Renal pelvis (tissue), 1 donor: ENCODE measurements at regions not wholly inside any gene's neighbourhood (a gene's known extent, or its start where the extent isn't known, plus 50 kb on each side); places are given as distances from the start of the nearest gene placed in this dataset.

Experiments used
- DNase-seq: peaks from one replicate; pipeline ENCODE4 v3.0.0-alpha.2; 2013

- DNase-seq = peak; percentile 82
These were observed 152.7 kb upstream of the SOX11 start for GRCh38 chr2:5539282-5540165.

DNA sequence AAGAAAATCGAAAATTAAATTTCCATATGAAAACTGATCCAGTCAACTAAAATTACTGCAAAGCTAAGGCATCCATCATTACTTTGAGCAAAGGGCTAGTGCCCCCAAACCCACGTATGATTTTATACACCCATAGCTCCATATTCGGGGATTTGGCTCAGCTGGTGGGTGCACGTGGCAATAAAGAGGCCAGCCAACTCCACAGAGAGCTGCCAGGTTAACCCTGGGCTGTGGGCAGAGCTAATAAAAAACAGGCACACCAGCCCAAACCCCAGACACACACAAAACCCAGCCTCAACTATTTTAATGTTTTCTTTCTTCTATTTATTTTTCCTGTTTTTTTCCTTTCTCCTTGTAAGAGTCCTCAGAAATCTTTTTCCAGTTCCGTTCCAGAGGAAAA is 151.3 kb upstream of the SOX11 start:
- DNase-seq = no peak

DNA sequence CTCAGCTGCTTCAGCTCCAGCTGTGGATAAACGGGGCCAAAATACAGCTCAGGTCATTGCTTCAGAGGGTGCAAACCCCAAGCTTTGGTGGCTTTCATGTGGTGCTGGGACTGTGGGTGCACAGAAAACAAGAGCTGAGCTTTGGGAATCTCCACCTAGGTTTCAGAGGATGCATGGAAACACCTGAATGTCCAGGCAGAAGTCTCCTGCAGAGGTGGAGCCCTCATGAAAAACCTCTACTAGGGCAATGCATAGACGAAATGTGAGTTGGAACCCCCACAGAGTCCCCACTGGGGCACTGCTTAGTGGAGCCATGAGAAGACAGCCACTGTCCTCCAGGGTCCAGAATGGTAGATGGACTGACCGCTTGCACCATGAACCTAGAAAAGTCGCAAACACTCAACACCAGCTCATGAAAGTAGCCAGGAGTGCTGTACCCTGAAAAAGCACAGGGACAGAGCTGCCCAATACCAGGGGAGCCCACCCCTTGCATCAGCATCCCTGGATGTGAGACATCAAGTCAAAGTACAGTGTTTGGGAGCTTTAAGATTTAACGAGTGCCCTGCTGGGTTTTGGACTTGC is 147.9 kb upstream of the SOX11 start:
- no peak for DNase-seq

DNA sequence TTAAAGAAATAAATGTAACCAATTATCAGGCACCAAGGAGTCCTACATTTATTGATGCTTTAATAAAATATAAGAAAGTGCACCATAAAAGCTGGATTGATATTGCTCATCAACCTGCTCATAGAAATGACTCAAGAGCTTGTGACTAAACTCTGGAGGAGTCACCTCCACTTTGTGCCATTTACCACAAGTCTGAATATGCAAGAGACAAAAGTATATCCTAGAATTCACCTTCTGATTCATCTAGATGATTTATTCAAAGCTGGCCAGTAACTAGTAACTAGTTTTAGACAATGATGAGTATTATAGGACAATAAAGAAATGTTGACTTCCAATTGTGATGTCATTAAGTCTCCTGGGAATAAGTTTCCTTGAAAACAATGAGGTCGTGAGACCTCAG is 146.0 kb upstream of the SOX11 start:
- no peak for DNase-seq

DNA sequence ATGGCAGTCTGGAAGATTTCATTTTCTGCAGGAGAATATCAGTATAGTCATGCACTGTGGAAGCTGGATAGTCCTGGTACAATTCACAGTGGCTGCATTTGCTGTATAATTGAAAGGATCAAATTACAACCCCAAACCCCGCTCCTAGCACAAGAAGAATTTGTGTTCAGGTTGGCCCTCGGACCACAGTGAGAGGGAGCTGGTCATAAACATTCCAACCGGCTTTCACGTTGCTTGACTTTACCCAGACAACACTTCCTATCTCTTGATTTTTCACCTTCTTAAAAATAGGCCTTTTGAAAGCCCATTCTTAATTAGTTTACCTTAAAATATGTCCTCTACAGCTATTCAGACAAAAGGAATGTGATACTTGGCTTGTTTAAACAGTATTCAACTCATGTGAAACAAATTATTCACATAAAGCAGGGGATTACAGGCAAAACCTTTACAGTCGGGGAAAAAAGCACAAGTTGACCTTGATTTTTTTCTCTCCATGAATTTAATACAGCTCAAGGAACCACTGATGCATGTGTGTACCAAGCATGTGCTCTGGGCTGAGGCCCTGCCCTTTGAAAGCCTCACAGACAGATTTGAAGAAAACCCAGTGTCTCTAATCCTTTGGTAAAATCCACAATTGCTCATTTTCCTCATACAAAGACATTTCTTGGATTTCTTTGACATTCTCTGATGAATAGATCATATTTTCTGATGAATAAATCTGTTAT is 143.0 kb upstream of the SOX11 start:
- DNase-seq = peak; percentile 66

DNA sequence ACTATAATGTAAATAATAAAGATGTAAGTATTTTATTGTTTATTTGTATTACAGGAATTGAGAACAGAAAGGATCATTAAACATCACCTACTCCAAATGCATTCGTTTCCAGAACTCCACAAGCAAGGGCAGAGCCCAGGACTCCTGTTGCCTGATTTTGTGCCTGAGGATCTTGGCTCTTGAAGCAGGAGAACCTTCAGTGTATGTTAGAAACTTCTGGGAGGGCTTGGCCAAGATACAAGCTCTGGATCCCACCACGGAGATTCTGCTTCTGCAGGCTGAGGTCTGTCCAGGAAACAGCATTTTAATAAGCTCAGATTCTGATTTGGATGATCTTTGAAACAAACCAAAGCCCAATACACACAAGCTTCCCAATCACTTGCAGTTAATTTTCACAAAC is 142.4 kb upstream of the SOX11 start:
- no peak for DNase-seq

- no peak for DNase-seq
These were observed 136.5 kb upstream of the SOX11 start for GRCh38 chr2:5555636-5556035.

- DNase-seq = peak; percentile 73
These were observed 131.2 kb upstream of the SOX11 start for GRCh38 chr2:5561006-5561405.

DNA sequence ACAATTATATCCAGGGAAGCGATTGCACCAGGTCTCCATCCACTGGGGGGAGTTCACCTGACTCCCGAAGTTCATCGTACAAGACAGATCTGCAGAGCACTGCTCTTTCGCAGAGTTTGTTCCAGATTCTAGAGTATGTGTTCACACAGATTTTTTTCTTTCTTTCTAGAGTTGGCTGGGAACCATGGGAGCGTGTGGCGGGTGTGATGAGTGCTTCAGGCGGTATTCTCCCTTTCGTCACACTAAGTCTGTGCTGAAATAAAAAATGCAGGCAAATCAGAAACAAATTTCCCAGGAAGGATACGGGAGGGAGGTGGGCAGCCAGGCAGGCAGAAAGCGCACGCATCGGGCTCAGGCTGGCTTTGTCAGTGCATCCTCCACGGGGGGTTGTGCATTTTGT is 129.8 kb upstream of the SOX11 start:
- no peak for DNase-seq

GRCh38 chr2:5562865-5563264 is 129.3 kb upstream of the SOX11 start:
- DNase-seq = no peak

DNA sequence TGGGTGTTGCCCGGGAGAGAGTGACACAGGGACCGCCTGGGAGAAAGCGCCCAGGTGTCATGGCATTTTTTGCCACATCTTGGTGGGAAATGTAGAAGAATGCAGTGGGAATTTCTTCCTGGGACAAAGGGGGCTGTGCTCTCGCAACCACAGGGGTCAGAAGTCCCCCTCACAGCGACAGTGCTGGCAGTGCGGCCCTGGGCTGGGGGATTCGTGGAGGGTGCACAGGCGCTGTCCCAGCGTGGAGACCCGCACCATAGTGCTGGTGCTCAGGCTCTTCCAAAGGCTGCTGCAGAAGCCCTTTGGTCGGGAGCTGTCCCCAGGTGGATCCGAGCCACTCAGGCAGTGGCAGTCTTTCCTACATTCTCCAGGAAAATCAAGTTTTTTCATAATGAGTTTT is 128.8 kb upstream of the SOX11 start:
- no peak for DNase-seq

- DNase-seq = no peak
These were observed 122.9 kb upstream of the SOX11 start for GRCh38 chr2:5569256-5569655.

- no peak for DNase-seq
These were observed 116.2 kb upstream of the SOX11 start for GRCh38 chr2:5576015-5576414.

- no peak for DNase-seq
These were observed 104.4 kb upstream of the SOX11 start for GRCh38 chr2:5587766-5588165.

DNA sequence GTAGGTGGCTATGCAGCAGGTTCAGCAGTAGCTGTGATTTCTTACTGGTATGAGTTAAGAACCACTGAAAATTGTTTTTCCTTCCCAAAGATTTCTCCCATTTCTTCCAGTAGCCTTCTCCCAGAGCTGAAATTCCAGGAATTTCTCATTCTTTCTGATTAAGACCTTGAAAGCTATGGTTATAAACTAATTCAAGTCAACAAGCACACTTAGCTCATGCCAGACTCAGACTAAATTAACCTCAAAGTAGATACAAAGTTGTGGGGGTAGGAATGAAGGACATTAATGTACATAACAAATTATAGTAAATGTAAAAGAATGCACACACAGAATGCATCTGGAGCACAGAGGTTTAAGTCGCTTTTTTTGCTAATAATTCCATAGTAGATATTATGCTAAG is 103.6 kb upstream of the SOX11 start:
- DNase-seq = no peak

DNA sequence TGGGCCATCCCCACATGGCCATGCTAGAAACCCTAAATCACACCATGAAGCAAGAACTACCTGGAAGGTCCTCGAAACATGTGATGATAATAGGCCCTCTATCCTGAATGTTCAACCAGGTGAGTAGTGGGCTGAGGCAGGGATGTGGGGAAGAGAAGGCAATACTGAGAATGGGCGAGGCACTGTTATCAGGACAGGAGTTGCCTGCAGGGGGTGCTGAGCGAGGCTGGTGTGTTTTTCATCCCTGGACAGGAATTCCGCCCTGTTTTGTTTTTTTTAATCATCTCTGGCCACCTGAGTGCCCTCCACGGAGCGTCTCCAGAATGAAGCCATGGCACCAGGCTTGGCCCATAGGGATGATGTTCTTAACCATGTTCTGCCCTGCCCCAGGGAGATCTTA is 103.0 kb upstream of the SOX11 start:
- no peak for DNase-seq

DNA sequence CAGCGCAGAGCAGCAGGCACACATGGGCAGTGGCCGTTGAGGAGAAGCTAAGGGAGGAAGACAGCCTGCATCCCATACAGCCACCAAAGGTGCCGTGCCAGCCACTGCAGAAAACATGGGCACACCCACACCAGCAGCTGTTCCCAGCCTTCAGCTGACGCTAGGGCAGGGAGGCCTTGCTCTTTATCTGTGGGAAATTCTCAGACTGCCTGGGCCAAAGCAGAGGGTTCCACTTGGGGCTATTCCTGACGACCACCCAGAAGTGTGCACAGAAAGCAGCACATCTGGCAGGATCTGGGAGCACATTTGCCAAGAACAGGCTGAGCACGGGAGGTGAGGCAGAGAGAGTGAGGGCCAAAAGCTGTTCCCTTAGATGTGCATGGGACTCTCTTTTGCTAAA is 101.3 kb upstream of the SOX11 start:
- no peak for DNase-seq

- no peak for DNase-seq
These were observed 99.3 kb upstream of the SOX11 start for GRCh38 chr2:5592916-5593315.

- no peak for DNase-seq
These were observed 97.9 kb upstream of the SOX11 start for GRCh38 chr2:5594249-5594695.

DNA sequence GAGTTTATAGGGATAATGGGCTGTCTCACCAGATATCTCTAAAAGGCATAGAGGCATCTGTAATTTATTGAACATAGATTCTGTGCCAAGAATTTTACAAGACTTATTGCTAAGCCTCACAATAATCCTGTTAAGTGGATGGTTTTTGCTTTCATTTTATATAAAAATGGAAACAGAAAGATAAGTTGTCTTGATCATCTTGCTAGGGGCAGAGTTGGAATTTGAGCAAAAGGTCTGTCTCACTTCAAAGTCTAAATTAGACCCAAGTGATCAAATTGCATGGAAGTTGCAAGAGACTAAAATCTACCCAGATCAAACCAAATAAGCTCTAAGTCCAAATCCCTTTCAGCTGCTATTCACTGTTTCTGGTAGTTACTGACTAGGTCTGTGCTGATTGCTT is 95.3 kb upstream of the SOX11 start:
- no peak for DNase-seq

GRCh38 chr2:5598156-5598555 is 94.0 kb upstream of the SOX11 start:
- DNase-seq = no peak

DNA sequence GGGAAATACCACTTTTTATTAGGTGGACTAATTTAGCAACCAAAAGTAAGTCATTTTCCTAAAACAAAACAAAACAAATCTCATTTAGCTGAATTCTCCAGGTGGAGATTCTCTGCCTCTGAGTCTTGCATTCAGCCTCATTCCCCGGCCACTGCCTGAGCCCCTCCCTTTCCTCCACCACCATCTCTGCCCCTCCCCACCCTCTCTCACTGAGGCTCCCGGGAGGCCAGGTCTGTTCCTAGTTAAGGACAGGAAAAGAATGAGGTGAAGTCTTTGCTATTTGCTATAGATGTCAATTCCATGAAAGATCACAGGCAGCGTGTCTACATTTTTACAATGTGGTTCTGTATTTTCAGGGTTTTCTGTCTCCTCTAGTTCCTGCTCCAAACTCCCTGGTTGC is 83.0 kb upstream of the SOX11 start:
- DNase-seq = no peak

DNA sequence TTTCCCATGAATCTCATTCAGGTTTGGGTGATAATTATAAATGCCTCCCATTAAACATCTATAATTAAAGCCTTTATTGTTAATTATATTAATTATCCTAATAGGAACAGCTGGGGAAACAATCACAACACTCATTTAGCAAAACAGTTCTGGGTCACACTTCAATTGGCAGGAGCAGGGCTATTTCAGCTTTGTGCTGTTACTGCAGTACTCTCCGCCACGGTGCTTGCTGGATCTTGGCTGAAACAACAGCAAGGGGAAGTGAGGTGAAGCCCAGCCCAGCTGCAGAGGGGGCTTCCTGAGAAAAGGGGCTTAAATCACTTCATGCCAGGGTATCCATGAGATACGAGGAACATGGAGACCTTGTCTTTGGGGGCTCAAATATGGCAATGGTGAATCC is 79.5 kb upstream of the SOX11 start:
- DNase-seq = no peak
